GM18511 (cell line): ENCODE measurements at regions not wholly inside any gene's neighbourhood (a gene's known extent, or its start where the extent isn't known, plus 50 kb on each side); places are given as distances from the start of the nearest gene placed in this dataset.

Source experiments
- ATAC-seq: cut with Tn5 transposase; IDR thresholded peaks from one replicate; pipeline ENCODE4 v1.9.1; 2021; ENCODE audit warnings: mild to moderate bottlenecking, moderate library complexity; ENCODE audit not compliant: unreplicated experiment

DNA sequence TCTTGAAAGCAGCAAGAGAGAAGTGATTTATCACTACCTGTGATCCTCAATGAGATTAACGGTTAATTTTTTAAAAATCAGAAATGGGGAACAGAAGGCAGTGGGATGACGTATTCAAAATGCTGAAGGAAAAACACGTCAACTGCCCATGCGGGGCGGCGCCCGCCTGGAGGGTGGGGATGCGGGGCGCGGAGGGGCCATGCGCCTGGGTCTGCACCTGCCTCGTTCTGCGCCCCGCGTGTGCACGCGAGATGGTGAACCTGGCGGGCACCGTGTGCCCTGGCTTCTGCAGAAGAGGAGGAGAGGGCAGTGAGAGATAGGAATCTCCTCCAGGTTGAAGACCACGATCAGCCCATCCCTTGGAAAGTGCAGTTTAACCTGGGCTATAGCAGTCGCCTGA lies 79.3 kb upstream of the ZNF32 start:
- ATAC-seq: no peak

DNA sequence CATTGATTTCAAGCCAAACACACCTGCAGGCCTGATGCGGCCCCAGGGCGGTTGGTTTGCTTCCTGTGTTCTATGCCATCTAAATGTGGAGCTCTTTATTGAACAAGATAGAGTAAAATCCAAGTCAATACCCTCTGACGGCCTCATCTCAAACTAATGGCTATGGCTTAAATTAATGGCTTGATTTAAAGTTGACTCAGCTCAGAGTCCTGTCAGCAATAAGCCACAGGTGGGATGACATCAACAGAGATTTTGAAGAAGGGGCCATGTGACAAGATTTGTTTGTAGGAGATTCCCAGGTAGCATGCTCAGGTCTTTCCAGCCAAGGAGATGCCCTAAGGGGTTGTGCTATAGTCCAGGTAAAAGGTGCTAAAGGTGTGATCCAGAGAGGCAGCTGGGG lies 66.7 kb upstream of the ZNF32 start:
- no peak for ATAC-seq

DNA sequence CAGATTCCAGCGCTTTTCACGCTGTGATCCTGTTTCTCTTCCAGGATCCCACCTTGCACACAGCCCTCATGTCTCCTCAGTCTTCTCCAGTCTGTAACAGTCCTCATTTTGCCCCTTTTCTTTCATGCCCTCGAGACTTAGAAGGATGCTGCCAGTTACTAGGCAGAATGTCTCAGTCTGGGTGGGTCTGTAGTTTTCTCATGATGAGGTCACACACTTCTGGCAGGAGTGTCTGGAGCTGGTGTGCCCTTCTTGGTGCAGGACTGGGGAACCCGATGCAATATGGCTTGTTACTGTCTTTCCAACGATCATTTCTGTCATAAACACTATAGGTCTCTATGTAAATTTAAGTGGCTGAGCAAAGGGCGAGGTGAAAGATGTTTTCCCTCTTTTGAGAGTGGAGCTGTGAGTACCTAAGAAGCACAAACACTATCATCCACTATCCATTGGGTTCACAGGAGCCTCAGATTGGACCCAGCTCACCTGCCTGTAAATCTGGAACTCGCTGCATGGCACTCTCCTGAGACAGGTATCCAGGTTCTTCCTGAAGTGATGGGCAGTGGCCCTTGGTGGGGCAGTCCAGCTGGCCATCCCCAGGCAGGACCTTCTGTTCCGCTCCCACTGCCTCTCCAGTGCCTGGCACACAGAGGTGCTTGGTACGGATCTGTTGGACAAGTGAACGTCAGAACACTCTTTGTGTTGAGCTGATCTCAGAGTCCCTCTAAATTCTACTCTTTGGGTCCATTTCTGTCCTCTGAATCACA lies 64.3 kb upstream of the ZNF32 start:
- no peak for ATAC-seq

DNA sequence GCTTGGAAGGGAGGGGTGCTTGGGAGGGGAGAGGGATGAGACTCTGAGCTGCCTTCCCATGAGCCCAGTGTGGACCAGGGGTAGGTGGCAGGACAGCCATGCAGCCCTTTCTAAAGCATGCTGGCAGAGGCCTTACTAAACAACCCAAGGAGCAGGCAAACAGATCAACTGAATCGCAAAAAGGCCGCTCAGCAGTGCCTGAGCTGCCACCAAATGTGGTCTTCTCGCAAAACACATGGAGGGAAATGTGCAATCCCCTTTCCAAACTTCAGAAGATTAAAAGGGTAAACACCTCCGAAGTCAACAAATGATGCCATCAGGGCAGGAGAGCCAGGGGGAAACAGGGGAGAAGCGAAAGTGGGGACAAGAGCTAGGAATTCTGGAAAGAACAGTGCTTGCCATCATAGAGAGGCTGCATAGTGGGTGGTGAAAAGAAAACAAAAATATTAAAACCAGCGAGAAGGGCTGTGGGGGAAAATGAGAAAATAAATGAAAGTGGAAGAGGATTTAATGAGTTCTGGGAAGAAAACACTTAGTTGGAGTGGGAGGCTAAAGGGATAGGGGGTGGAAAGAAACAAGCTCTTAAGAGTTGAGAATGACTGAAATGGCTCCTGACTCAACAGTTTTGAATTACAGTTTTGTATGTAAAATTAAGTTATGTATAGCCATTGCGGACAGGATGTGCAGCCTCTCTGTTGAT lies 62.2 kb upstream of the ZNF32 start:
- ATAC-seq: no peak

DNA sequence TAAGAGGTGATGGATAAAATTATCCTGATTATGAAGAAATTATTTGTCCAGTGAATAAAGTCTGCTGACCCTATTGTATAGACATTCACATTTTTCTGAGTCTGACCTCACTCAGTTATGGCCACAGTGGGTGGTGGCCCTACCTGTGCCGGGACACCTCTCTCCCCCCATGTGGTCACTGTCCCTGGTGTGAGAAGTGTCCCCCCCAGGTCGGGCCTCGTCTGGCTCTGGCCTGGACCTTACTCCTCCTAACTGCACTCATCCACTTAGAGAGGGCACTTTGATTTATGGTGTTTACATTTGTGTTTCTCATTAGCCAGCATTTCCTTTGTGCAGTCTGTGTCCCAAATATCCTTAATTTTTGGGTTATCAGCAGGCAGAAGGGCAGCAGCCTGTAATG lies 59.6 kb upstream of the ZNF32 start:
- no peak for ATAC-seq

DNA sequence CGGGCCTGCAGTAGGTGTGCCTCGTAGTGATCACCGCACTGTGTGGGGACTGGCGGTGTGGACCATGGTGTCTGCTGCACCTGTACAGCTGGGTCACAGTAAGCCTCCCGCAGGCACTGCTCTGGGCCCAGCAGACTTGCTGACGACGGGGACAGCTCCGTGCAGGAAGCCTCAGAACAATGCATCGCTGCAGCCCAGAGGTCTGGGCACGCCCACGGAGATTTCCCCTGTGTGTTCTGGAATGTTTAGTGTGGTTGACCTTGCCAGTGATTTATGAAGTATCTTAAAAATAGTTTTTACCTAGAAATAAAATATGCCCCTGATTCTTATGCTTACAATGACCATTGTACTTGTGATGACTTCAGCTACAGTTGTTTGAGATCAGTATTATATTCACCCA lies 59.1 kb upstream of the ZNF32 start:
- no peak for ATAC-seq

DNA sequence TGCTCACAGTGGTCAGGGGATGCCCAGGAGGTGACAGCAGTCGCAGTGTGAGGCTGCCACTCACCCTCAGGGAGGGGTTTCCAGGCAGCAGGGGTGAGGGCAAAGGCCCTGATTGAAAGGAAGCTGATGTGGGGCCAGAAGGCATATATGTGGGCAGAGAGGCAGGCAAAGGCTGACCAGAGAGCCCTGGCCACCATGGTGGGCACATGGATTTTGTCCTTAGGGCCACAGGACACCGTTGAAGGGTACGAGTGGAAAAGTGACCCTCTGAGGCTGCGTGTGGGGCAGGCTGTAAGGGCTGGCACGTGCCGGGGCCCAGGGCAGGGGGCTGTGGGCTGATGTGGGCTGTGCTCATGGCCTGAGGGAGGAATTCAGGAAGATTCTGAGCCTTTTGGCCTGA lies 57.5 kb upstream of the ZNF32 start:
- no peak for ATAC-seq

DNA sequence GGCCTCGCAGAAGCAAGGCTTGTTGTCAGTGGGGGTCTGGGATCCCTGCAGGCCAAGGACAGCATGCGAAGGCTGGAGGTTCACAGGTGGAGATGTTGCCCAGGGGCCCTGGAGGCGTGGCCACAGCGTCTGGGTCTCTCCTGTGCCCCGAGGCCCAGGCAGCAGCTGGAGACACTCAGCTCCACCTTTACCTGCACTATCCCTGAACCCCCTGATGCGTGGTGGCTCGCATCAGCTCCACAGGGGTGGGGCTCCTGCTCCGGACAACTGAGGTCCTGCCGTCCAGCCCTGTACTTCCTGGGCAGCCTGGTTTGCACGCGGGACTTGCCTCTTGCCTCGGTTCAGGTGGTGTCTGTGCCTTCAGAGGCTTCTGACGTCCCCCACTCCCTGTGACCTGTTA lies 54.6 kb upstream of the ZNF32 start:
- ATAC-seq: no peak

DNA sequence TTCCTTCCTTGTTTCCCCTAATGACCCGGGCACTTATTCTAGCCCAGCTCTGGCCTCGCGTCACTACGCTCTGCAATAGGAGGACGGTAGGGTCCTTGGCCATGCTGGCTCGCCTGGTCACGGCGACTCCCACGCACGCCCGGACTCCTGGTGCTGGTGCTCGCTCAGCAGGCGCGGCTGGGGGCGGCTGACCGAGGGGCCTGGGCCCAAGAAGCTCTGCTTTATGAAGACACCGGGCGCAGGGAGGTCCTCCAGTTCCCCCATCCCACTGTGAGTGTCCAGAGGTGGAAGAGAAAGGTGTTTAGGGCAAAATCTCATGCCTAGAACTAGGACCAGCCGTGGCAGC lies 54.2 kb upstream of the ZNF32 start:
- no peak for ATAC-seq

DNA sequence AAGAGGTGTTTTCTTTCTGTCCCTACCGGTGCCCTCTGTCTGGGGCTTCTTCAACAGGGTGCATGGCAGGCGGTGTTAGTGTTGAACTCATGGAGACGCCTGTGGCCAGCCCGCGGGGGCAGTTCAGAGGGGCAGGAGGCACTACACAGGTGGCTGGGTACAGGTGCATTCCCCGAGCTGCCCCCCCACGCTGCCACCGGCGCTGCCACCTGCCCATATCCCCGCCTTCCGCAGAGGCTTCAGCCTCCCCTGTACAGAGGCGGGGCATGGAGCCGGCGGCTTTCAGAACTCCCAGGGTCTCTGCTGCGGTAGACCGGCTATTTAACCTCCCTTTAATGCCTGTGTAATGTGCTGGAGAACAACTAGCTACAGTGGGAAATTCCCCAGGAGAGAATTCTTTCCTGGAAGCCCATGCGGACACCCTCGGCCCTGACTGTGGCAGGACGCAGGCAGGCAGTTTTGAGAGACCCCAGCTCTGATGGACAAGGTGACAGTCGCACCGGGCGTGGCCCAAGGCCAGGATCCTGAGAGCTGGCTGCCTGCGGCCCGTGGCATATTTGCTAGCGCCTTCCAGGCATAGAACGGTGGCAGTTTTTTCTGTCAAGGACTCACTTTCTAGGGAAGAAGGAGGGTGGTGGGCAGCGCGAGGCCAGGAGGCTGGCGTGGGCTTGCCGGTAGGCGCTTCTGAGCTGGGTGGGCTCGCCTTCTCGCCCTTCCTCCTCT lies 53.7 kb upstream of the ZNF32 start:
- ATAC-seq: no peak

DNA sequence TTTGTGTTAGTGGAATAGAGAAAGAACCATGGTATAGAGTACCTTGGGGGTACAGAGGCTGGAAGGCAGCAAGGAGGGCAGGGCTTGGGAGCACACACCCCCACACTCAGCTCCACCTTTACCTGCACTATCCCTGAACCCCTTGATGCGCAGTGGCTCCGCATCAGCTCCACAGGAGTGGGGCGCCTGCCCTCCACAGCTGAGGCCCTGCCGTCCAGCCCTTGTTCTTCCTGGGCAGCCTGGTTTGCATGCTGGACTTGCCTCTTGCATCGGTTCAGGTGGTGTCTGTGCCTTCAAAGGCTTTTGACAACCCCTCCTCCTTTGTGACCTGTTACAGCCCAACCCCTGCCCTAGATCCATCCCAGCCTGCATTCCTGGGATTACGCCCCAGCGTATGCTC lies 52.6 kb upstream of the ZNF32 start:
- no peak for ATAC-seq

DNA sequence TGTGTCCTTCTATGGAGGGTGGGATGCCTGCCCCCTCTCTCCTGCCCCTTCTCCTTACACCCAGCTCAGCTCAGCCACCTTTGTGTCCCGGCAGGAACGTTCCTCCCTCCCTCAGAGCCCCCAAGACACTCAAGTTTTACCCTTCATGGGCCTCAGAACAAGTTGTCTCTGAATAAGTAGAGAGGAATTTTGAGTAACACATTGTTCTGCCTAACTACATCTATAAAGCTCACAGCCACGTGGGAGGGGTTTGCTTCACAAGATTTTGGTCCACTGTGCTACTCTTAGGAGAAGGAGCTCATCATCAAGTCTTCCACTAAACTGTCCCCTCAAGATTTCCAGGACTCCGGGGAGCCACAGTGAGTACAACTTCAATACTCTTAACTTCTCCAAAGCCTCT lies 51.6 kb upstream of the ZNF32 start:
- ATAC-seq: no peak

DNA sequence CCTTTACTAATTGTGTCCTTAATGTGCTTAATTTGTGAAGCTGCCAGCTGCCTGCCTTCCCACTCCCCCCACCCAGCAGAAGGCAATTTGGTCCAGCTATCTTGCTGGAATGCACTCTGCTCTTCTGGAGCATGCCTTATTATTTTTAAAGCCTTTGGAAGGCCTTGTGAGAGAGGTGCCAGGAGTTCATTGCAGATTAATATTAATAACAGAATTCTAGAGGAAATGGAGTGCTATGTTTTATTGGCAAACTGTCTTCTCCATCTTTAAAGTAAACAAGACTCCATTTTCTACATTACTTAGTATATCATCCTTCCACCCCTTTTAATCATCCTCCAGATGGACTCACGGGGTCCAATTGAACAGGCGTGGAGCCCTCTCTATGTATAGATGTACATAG lies 50.8 kb upstream of the ZNF32 start:
- ATAC-seq: no peak
